Central memory CD8-positive, alpha-beta T cell (primary cell): ENCODE measurements at regions not wholly inside any gene's neighbourhood (a gene's known extent, or its start where the extent isn't known, plus 50 kb on each side); places are given as distances from the start of the nearest gene placed in this dataset.
"Not testable (repeated sequence)": the region's sequence is repeated elsewhere in the genome, so short reads cannot be mapped to it uniquely, and the experiment has no call there.

Experiments
- ATAC-seq: fragments of 150-1000 bp; cut with Tn5 transposase; replicated peaks from 2 replicates; pipeline ENCODE4 v1.10.0; 2022; ENCODE audit warnings: mild to moderate bottlenecking, moderate FRiP score, moderate number of reproducible peaks; ENCODE audit not compliant: poor library complexity, severe bottlenecking; ENCODE audit errors: extremely low read depth
- DNase-seq, 2 donors: peaks; one replicate each; pipeline ENCODE4 v3.0.0; 2021; ENCODE audit warnings: low spot score in 2 of 2
- H3K27ac Mint-ChIP-seq: one replicate; pipeline ENCODE4 v1.8.0; 2022; ENCODE audit warnings: low read depth, mild to moderate bottlenecking, moderate library complexity, mixed read lengths
- H3K27me3 Mint-ChIP-seq: one replicate; pipeline ENCODE4 v1.8.0; 2022; ENCODE audit warnings: mixed read lengths
- H3K36me3 Mint-ChIP-seq: one replicate; pipeline ENCODE4 v1.8.0; 2022; ENCODE audit warnings: mild to moderate bottlenecking, moderate library complexity, mixed read lengths; ENCODE audit not compliant: insufficient read depth
- H3K4me1 Mint-ChIP-seq: one replicate; pipeline ENCODE4 v1.8.0; 2022; ENCODE audit warnings: mixed read lengths
- H3K4me3 Mint-ChIP-seq: one replicate; pipeline ENCODE4 v1.8.0; 2022; ENCODE audit warnings: mild to moderate bottlenecking, moderate library complexity, mixed read lengths
- H3K9me3 Mint-ChIP-seq: one replicate; pipeline ENCODE4 v1.8.0; 2022; ENCODE audit warnings: mixed read lengths

DNA sequence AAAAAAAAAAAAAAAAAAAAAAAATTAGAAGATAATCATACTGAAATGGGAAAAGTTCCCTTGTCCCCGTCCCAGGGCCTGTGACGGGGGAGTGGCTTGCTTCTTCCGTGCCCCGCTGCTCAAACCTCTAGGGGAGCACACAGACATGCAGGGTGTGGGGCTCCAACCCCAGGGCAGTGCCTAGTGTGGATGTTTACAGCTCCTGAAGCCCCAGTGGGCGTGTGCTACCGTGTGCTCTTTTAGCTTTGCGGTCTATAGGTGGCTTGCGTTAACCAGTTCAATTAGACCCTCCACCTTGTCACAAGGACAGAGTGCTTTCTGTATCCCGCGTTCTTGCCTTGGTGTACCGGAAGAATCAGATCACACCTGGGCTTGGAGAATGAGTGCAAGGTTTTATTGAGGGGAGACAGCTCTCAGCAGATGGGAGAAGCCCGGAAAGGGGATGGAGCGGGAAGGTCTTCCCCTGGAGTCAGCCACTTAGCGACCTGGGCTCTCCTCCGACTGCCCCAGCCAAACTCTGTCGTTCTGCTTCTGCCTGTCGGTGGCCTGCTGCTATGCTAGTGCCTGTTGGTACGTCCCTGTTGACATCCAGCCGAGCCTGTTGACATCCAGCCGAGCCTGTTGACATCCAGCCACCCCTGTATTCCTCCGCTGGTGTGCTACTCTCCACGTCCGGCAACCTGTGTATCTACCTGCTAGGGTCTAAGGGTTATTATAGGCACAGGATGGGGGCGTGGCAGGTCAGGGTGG lies 569.8 kb downstream of the VGLL3 start:
- ATAC-seq = no peak
- H3K4me3 Mint-ChIP-seq = no peak overlapping the region
- H3K27me3 Mint-ChIP-seq = no peaks in the 10 kb centered on the region
- no peaks in the 10 kb centered on the region for H3K36me3 Mint-ChIP-seq
- H3K9me3 Mint-ChIP-seq = peaks cover 18% of the 10 kb centered on the region
- no peak overlapping the region for H3K27ac Mint-ChIP-seq
- H3K4me1 Mint-ChIP-seq = no peaks in the 10 kb centered on the region
- DNase-seq = no peak

DNA sequence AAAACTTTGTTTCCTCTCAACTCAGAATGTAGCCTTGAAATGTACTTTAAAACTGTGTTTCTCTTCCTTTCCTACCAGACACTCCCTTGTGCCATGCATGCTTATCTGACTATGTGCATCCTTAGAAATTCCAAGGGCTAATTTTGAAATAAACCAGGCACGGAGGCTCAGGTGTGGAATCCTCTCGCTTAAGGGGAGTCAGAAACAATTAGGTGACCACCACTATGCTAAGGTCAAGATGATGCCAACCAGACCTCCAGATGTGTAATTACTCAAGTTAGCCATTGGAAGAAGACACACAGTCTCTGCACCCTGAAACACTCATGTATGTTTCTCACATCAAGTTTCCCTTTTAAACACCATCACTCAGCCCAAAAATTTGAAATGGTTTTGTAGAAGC lies 572.1 kb downstream of the VGLL3 start:
- Mint-ChIP-seq H3K4me1 (no peaks in the 10 kb centered on the region), H3K27ac (no peak overlapping the region), H3K4me3 (no peak overlapping the region), H3K36me3 (no peaks in the 10 kb centered on the region), H3K27me3 (no peaks in the 10 kb centered on the region), H3K9me3 (peaks cover 16% of the 10 kb centered on the region)
- ATAC-seq = no peak
- DNase-seq = no peak

DNA sequence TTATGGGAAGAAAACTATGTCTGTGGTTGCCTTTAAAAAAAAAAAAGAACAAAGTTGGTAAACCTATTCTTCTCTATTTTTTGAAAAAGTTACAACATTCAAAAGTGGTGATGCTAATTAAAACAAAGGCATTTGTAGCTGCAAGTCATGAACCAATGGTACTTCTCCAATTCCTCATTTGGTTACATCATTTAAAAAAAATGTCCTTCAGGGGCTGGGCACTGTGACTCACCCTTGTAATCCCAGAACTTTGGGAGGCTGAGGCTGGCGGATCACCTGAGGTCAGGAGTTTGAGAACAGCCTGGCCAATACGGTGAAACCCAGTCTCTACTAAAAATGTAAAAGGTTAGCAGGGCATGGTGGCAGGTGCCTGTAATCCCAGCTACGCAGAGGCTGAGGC lies 574.6 kb downstream of the VGLL3 start:
- Mint-ChIP-seq H3K4me1 (no peaks in the 10 kb centered on the region), H3K36me3 (no peaks in the 10 kb centered on the region), H3K4me3 (no peak overlapping the region), H3K27ac (no peak overlapping the region), H3K9me3 (peaks cover 11% of the 10 kb centered on the region), H3K27me3 (no peaks in the 10 kb centered on the region)
- DNase-seq (no peak), ATAC-seq (no peak)

DNA sequence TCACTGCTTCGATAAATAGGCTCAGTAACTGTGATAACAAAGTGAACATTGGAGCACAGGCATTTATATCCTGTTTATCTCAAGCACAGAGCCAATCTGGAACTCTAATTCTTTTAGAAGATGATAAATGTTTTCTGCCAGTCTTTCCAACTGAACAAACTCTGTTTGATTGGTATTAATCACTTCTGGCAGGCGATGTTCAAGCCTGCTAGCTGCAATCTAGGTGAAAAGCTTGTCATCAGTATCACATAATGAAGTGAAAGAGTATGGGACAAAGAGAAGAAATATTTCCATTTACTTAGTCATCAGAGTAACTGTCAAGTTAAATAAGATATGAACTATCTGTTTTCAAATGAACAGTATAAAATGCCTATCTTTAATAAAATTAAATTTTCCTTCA lies 577.3 kb downstream of the VGLL3 start:
- no peaks in the 10 kb centered on the region for H3K27me3 Mint-ChIP-seq

DNA sequence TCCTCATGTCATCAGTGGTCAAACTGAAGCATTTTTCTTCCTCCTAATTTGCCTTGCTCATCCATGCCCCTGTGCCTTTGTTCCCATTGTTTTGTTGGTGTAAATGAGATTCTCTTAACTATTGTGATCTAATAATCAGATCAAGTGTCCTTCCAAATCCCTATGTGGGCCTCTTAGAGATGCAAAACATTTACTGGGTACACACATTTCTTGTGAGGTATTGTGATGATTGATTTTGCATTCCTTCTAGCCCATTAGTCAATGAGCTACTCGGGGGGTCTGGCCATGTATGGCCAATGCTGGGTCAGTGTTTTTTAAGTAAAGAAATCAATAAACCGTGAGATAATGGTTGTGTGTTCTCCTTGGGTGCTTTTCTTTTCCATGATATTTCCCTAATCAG lies 580.4 kb downstream of the VGLL3 start:
- H3K4me3 Mint-ChIP-seq = no peak overlapping the region
- H3K9me3 Mint-ChIP-seq = peaks cover 29% of the 10 kb centered on the region
- no peak overlapping the region for H3K27ac Mint-ChIP-seq
- DNase-seq (no peak), ATAC-seq (no peak)
- no peaks in the 10 kb centered on the region for H3K4me1 Mint-ChIP-seq
- H3K36me3 Mint-ChIP-seq = no peaks in the 10 kb centered on the region
- H3K27me3 Mint-ChIP-seq = no peaks in the 10 kb centered on the region

More for the DNA sequence above, 577.3 kb downstream of the VGLL3 start:
- Mint-ChIP-seq H3K36me3 (no peaks in the 10 kb centered on the region), H3K27ac (no peak overlapping the region), H3K9me3 (peaks cover 17% of the 10 kb centered on the region), H3K4me3 (no peak overlapping the region), H3K4me1 (no peaks in the 10 kb centered on the region)
- DNase-seq (no peak), ATAC-seq (no peak)

DNA sequence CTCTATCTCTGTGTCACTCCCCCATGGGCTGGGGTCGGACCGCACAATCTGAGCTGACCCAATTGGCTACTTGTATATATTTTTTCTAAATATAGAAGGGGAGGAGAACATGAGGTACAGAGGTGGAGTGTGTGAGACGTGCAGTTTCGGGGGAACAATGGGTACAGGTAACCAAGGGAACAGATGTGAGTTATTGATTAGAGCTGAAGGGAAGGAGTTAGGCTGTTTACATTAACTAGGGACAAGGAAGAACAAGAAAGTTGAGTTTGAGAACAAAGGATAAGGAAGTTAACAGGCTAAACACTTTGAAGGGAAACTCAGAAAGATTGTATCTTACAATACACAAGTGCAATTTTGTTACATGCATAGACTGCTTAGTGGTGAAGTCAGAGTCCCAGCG lies 601.2 kb downstream of the VGLL3 start:
- not testable (repeated sequence) for H3K27me3 Mint-ChIP-seq, H3K27ac Mint-ChIP-seq, H3K4me1 Mint-ChIP-seq, DNase-seq, H3K36me3 Mint-ChIP-seq, ATAC-seq, H3K4me3 Mint-ChIP-seq
- H3K9me3 Mint-ChIP-seq = peaks cover 25% of the 10 kb centered on the region

DNA sequence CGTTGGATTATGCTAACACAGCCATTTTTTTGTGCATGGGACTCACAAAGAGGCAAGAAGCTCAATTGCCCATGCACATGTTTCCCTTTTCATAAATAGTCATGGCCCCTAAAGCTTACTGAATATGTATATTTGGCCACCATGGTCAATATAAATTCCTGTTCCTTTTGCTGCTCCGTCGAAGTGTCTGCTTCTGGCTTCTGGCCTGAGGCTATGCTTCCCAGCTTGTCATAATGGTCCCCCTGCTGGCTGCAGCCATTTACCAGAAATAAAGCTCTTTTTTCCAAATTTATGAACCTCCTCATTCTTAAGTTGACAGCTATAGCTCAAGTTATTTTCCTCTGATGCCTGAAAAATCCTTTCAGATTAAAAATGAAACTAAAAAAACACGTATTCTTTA lies 602.1 kb downstream of the VGLL3 start:
- no peaks in the 10 kb centered on the region for H3K36me3 Mint-ChIP-seq
- H3K27me3 Mint-ChIP-seq = no peaks in the 10 kb centered on the region
- no peak overlapping the region for H3K27ac Mint-ChIP-seq
- H3K4me1 Mint-ChIP-seq = no peaks in the 10 kb centered on the region
- DNase-seq (no peak), ATAC-seq (no peak)
- H3K4me3 Mint-ChIP-seq = no peak overlapping the region
- H3K9me3 Mint-ChIP-seq = peaks cover 26% of the 10 kb centered on the region

DNA sequence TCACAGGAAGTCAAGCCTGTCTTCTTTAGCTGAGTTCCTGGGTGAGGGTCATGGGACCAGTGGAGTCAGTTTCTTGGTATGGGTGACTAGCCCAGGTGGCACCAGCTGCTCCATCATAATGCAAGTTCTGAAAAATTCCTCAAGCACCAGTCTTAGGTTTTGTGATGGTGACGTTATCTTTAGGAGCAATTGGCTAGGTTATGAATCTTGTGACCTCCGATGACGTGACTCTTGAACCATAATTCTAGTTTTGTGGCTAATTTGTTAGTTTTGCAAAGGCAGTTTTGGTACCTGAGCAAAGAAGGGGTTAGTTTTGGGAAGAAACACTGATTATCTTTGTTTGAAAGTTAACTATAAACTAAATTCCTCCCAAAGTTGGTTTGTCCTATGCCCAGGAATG lies 608.4 kb downstream of the VGLL3 start:
- Mint-ChIP-seq H3K36me3 (no peaks in the 10 kb centered on the region), H3K4me3 (no peak overlapping the region), H3K27me3 (no peaks in the 10 kb centered on the region), H3K9me3 (peaks cover 28% of the 10 kb centered on the region), H3K4me1 (no peaks in the 10 kb centered on the region), H3K27ac (no peak overlapping the region)
- DNase-seq (no peak), ATAC-seq (no peak)

DNA sequence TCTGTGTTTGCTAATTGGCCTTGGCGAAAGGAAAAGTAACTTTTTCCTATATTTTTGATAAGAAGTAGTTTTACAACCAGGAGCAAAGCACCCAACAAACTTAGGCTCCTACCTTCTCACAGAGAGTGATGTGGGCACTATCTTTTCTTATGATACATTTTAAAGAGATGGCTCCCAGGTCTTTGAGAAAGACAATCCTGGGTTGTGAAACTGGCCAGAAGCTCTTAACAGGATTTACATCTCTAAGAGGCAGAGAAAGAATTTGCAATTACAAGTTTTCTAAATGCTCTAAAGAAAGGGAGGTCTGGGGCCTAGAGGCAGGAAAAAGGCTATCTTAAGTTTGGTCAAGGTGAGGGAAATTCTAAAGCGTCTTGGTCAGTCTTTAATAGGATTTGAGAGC lies 609.7 kb downstream of the VGLL3 start:
- peaks cover 31% of the 10 kb centered on the region for H3K9me3 Mint-ChIP-seq
- no peak overlapping the region for H3K4me3 Mint-ChIP-seq
- H3K4me1 Mint-ChIP-seq = no peaks in the 10 kb centered on the region
- ATAC-seq (no peak), DNase-seq (no peak)
- no peaks in the 10 kb centered on the region for H3K36me3 Mint-ChIP-seq
- no peak overlapping the region for H3K27ac Mint-ChIP-seq
- H3K27me3 Mint-ChIP-seq = no peaks in the 10 kb centered on the region

DNA sequence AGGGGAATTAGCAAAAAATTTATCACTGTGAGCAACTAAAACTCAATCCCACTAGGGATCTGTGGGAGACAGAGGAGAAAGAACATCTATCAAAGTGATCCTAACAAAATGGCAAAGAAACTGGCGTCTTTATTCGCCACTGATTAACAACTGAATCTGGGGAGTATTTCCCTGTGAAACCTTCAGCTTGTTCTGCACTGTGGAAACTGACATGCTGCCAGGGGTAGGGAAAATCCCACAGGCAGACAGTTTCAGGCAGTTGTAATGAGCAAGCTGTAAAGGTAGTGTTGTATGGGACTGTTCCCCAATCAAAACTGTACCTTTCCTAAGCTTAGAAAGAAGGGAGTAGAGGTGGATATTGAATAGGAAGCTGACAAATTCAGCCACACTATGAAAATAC lies 611.7 kb downstream of the VGLL3 start:
- no peak overlapping the region for H3K27ac Mint-ChIP-seq
- H3K4me3 Mint-ChIP-seq = no peak overlapping the region
- DNase-seq = no peak
- H3K36me3 Mint-ChIP-seq = no peaks in the 10 kb centered on the region
- no peaks in the 10 kb centered on the region for H3K4me1 Mint-ChIP-seq
- ATAC-seq = no peak
- peaks cover 33% of the 10 kb centered on the region for H3K9me3 Mint-ChIP-seq
- no peaks in the 10 kb centered on the region for H3K27me3 Mint-ChIP-seq

DNA sequence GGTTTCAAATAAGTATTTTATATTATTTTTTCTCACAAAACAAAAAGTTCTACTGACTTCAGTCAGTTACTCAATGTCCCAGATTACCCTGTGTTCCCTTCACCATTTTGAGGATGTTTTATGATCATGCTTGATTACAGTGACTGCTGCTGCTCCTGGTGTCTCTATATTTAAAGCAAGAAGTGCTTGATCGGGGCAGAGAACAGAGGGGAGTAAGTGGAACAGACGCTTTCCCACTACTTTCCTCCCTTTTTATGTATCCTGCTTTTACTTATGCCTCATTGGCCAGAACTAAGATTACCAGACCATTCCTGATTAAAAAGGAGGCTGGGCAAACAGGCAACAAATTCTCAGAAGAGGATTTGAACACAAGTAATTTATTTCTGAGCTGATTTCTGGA lies 612.1 kb downstream of the VGLL3 start:
- H3K27me3 Mint-ChIP-seq = no peaks in the 10 kb centered on the region
- no peaks in the 10 kb centered on the region for H3K36me3 Mint-ChIP-seq
- no peak overlapping the region for H3K4me3 Mint-ChIP-seq
- peaks cover 32% of the 10 kb centered on the region for H3K9me3 Mint-ChIP-seq
- H3K27ac Mint-ChIP-seq = no peak overlapping the region
- DNase-seq = no peak
- H3K4me1 Mint-ChIP-seq = no peaks in the 10 kb centered on the region
- ATAC-seq = no peak

DNA sequence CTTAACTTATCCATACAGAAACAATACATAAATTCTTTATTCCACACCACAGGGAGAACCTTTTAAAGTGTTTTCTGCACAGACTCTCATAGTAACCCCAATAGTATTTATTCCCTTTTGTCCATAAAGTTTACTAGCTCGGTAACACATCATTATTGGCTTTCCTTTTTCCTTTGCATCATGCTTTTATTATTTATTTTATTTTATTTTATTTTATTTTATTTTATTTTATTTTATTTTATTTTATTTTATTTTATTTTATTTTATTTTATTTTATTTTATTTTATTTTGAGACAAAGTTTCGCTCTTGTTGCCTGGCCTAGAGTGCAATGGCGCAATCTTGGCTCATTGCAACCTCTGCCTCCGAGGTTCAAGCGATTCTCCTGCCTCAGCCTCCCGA lies 655.4 kb downstream of the VGLL3 start:
- H3K4me1 Mint-ChIP-seq, DNase-seq, H3K27ac Mint-ChIP-seq, H3K4me3 Mint-ChIP-seq, H3K36me3 Mint-ChIP-seq, H3K9me3 Mint-ChIP-seq, ATAC-seq, H3K27me3 Mint-ChIP-seq: not testable (repeated sequence)

DNA sequence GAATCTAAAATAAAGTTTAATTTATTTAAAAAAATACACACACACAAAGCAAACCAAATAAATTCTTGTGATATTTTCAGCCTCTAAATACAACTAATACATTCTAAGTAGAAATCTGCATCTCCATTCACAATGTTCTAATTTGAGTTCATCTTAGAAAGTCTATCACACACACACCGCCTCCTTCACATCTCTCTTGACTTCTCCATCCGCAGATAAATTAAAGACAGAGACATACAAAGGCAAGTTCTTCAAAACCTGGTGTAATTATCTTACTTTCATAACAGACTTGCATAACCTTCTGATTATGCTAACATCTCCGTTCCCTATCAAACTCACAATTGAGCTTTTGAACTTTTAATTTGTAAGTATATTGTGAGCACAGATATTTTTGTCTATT lies 657.3 kb downstream of the VGLL3 start:
- Mint-ChIP-seq H3K9me3 (peaks cover 7% of the 10 kb centered on the region), H3K27ac (no peak overlapping the region), H3K4me1 (no peaks in the 10 kb centered on the region), H3K27me3 (no peaks in the 10 kb centered on the region), H3K4me3 (no peak overlapping the region), H3K36me3 (no peaks in the 10 kb centered on the region)
- no peak for ATAC-seq
- no peak for DNase-seq
